Astrocyte (in vitro differentiated cells and primary cell): ENCODE measurements at regions not wholly inside any gene's neighbourhood (a gene's known extent, or its start where the extent isn't known, plus 50 kb on each side); places are given as distances from the start of the nearest gene placed in this dataset.

Experiments
- EZH2 ChIP-seq: IDR thresholded peaks from 2 replicates; pipeline ENCODE4 v1.6.1; 2012; ENCODE audit warnings: mild to moderate bottlenecking, low read length, inconsistent platforms; ENCODE audit not compliant: insufficient read depth
- TF ChIP-seq, protein P1 (sequence below): IDR thresholded peaks from 2 replicates; pipeline ENCODE4 v1.5.1; 2011; ENCODE audit warnings: low read depth, mild to moderate bottlenecking, inconsistent platforms, low read length, moderate library complexity; ENCODE audit not compliant: insufficient read depth

DNA sequence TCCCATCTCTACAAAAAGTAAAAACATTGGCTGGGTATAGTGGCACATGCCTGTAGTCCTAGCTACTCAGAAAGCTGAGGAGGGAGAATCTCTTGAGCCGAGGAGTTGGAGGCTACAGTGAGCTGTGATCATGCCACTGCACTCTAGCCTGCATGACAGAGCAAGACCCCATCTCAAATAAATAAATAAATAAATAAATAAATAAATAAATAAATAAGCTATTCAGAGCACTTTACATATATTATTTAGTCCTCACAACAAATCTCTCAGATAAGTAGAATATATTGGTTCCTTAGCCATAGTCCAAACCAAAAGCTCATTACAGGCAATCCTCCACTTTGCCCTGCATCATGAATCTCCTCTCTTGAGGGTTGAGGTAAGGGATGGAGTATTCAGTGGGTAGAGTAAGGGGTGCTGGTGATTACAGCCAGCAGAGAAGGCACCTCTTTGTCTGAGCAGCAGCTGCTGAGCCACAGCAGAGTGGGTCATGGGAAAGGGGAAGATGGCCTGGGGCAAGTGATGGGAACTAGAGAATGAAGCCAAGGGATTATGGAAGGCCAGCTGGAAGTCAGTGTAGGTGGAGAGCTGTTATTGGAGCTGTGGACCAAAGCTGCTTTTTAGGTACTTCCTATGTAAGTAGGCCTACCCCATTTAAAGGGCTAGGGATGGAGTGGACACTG is 115.5 kb upstream of the ZNF644 start:
- TF ChIP-seq, protein P1, sequence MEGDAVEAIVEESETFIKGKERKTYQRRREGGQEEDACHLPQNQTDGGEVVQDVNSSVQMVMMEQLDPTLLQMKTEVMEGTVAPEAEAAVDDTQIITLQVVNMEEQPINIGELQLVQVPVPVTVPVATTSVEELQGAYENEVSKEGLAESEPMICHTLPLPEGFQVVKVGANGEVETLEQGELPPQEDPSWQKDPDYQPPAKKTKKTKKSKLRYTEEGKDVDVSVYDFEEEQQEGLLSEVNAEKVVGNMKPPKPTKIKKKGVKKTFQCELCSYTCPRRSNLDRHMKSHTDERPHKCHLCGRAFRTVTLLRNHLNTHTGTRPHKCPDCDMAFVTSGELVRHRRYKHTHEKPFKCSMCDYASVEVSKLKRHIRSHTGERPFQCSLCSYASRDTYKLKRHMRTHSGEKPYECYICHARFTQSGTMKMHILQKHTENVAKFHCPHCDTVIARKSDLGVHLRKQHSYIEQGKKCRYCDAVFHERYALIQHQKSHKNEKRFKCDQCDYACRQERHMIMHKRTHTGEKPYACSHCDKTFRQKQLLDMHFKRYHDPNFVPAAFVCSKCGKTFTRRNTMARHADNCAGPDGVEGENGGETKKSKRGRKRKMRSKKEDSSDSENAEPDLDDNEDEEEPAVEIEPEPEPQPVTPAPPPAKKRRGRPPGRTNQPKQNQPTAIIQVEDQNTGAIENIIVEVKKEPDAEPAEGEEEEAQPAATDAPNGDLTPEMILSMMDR = no peak
- TF ChIP-seq EZH2 = no peak
